ENCODE measurements at regions not wholly inside any gene's neighbourhood (a gene's known extent, or its start where the extent isn't known, plus 50 kb on each side); places are given as distances from the start of the nearest gene placed in this dataset.

DNA sequence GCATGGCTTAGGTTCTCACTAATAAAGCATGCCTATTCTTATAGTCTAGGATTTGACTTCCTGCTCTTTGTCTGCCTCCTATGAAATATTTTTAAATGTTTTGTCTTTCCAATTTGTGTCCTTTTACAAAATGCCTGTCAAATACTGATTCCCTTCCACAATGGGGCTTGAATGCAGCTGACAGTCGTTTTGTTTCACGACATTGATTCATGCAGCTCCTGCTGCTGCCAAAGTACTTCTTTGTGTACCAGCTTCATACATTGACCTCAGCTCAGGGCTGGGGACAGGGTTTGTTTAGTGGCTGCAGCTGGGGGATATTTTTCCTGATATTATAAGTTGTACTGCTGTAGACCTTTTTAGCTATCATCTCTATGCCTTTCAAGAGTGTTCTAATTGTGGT is 371.9 kb upstream of the CHRM2 start:
- H3K27ac ChIP-seq: no peak overlapping the region
- TF ChIP-seq ZFX (IDR thresholded peaks at IDR 0.05) (no peak), CTCF (conservative IDR thresholded peaks at IDR 0.05) (no peak)

GRCh38 chr7:136495081-136495480 is 373.4 kb upstream of the CHRM2 start:
- TF ChIP-seq ZFX (IDR thresholded peaks at IDR 0.05): no peak
- no peak for TF ChIP-seq CTCF (conservative IDR thresholded peaks at IDR 0.05)
- H3K27ac ChIP-seq: no peak overlapping the region

GRCh38 chr7:136492366-136492765 is 376.1 kb upstream of the CHRM2 start:
- no peak overlapping the region for H3K27ac ChIP-seq
- TF ChIP-seq CTCF (conservative IDR thresholded peaks at IDR 0.05): no peak

DNA sequence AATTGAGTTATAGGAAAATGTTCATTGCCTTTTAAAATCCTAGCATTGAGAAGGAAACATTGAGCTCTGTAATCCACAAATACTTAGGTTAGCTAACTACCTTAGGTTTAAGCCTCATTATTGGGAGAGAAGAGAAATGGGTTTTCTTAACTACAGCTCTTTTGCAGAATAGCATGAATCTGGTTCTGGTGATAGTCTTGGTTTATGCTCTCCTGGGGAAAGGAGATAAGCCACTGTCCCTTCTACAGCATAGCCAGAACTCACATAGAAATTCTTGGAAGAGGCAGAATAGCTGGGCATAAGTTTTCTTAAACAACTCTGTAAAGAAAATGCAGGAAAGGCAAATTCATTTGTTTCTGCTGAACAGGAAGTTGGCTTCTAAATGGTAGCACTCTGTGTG is 378.6 kb upstream of the CHRM2 start:
- TF ChIP-seq CTCF (conservative IDR thresholded peaks at IDR 0.05): no peak
- no peak for TF ChIP-seq ZFX (IDR thresholded peaks at IDR 0.05)

DNA sequence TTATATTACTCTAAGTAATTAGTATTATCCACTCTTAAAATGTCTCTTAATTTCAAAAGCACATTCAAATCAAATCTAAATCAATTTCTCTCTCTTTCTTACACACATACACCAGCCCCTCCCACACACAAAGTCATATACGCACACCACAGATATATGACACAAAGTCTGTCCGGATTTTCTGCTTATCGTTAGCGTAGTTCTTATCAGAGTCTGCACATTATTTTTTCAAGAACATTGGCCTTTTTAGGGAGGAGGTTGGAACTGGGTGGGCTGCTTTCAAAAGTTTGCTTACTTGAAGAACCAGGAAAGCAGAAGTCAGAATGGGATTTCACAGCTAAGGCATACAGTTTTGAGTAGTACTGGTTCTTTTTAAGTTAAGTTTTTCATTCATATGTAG is 387.6 kb upstream of the CHRM2 start:
- no peak for TF ChIP-seq CTCF (conservative IDR thresholded peaks at IDR 0.05)
- no peak for TF ChIP-seq ZFX (IDR thresholded peaks at IDR 0.05)
- H3K27ac ChIP-seq: no peak overlapping the region

More for the DNA sequence above, 378.6 kb upstream of the CHRM2 start:
- no peak overlapping the region for H3K27ac ChIP-seq

GRCh38 chr7:136479922-136480321 is 388.5 kb upstream of the CHRM2 start:
- TF ChIP-seq ZFX (IDR thresholded peaks at IDR 0.05) (no peak), CTCF (conservative IDR thresholded peaks at IDR 0.05) (no peak)

DNA sequence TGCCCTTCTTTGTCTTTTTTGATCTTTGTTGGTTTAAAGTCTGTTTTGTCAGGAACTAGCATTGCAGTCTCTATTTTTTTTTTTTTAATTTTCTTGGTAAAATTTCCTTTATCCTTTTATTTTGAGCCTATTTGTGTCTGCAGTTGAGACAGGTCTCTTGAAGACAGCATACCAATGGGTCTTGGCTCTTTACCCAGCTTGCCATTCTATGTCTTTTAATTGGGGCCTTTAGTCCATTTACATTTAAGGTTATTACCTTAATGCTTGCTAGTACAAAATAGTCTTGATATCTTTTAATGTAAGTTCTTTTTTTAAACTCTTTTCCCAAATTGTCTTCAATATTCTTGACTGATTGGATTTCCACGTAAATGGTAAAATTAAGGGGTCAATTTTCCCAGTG is 398.3 kb upstream of the CHRM2 start:
- TF ChIP-seq ZFX (IDR thresholded peaks at IDR 0.05) (no peak), CTCF (conservative IDR thresholded peaks at IDR 0.05) (no peak)
- H3K27ac ChIP-seq: no peak overlapping the region

More at GRCh38 chr7:136479922-136480321, 388.5 kb upstream of the CHRM2 start:
- no peak overlapping the region for H3K27ac ChIP-seq

Data from C4-2B (cell line).